ENCODE measurements at regions not wholly inside any gene's neighbourhood (a gene's known extent, or its start where the extent isn't known, plus 50 kb on each side); places are given as distances from the start of the nearest gene placed in this dataset.

DNA sequence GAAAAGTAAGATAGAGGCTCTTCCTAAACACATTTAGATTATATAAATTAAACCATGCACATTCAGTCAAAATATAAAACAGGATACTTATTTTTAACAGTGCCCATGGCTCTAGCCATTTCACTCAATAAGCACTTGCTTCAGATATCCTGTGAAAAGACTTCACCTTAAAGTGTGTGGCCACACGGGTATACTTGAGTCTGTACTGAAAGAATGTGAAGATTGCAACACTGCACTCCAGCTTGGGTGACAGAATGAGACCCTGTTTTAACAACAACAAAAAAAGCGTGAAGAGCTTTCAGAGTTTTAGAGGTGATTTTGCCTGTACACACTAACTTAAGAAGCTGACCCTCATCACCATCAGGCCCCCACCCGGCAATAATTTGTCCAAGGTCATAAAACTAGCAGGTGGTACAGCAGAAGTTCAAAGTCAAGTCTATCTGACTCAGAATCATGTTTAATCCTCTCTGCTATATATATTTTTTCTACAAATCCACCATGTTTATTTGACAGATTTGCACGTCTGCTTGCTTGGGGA is 203.5 kb upstream of the GUCY1A2 start:
- no peak for DNase-seq (ENCODE audit: low read depth)

DNA sequence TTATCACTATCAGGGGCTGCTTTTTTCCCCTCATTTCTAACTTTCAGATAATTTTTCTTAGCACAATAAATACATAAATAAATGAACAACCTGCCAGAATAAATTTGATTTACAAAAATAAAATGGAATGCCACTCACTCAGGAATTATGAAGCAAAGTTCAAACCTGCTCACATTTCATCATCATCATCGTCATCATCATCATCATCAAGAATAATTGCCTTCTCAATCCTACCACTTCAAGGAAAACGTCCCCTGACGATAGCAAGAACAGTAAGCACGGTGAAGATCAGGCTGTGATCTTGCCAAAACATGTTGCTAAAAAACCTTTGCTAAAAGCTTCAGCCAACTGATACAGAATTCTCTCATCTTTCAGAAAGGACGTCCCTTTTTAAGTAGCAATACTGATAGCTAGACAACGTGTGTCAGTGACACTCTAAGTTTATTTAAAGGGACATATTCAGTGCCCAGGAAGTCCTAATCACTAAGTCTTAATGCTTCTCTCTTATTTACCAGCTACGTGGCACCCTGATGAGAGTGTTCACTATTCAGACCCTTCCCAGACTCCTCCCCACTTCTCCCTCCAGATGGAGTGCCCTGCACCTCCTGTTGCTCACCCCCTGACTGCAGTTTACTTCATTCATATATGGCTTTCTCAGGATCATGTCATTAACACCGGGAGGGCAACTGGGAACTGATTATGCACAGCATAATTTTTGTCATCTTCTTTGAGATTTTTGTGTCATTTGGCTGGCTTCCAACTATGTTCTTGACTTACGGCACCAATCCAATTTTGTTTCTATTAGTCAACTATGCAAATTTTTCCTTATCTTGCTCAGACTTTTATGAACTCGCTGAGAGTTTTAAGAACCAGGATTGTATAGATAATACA is 200.1 kb upstream of the GUCY1A2 start:
- no peak for DNase-seq (ENCODE audit: low read depth)

GRCh38 chr11:107217444-107217843 is 199.2 kb upstream of the GUCY1A2 start:
- DNase-seq (ENCODE audit: low read depth), result no peak

GRCh38 chr11:107215010-107215409 is 196.7 kb upstream of the GUCY1A2 start:
- no peak for DNase-seq (ENCODE audit: low read depth)

GRCh38 chr11:107203656-107204055 is 185.4 kb upstream of the GUCY1A2 start:
- DNase-seq (ENCODE audit: low read depth), result no peak

GRCh38 chr11:107202241-107202640 is 184.0 kb upstream of the GUCY1A2 start:
- DNase-seq (ENCODE audit: low read depth), result no peak

GRCh38 chr11:107198490-107199007 is 180.3 kb upstream of the GUCY1A2 start:
- DNase-seq (ENCODE audit: low read depth), result no peak

DNA sequence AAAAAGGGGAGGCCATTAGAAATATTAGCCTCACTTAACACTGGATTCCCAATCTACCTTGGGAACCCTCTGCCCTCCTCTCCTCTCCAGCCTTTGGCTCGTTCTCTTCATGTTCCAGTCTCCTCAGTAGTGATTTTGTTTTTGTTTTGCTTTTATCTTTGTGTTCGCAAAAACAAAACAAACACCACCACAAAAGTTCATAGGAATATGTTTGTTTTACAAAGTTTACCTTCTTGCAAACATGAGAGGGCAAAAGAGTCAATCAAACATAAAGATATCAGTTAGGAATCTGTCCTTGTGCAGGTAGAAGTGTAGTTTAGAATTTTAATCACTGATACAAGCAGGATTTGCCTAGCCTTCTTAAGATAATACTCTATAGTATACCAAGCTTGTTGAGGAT is 179.7 kb upstream of the GUCY1A2 start:
- no peak for DNase-seq (ENCODE audit: low read depth)

DNA sequence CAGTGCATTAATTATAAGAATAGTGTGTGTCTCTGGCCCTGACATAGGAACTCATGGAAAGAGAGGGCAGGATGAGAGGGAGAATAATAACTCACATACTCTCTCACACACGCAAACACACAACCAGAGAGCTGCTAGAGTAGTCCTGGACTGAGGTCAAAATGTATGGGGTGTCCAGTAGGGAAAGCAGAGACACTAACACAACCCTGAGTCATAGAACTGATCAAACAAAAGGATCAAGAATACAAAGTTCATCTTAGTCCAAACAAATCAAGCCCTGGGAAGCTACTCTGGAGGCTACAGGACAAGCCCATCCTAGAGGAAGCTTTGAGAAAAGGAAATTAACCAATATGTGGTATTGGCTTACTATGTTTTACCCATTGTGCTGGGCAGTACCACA is 178.5 kb upstream of the GUCY1A2 start:
- DNase-seq (ENCODE audit: low read depth), result no peak

- no peak for DNase-seq (ENCODE audit: low read depth)
These were observed 166.7 kb upstream of the GUCY1A2 start for GRCh38 chr11:107184986-107185385.

DNA sequence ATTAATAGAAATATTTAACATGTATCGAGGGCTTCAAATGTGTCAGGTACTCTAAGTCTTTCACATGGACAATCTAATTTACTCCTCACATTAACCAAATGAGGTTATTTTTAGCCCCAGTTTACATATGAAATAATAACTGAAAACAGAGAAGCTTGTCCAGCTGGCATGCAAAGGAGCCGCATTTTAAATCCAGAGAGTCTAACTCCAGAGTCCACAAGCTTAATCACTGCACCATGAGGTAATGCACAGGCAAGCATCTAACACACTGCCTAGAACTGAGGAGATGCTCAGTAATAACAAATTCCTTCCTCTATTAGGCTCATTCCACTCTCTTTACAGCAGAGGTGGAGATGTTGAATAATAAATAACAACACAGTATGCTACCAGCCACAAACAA is 165.7 kb upstream of the GUCY1A2 start:
- DNase-seq (ENCODE audit: low read depth), result no peak

- DNase-seq (ENCODE audit: low read depth), result no peak
These were observed 164.7 kb upstream of the GUCY1A2 start for GRCh38 chr11:107182978-107183377.

DNA sequence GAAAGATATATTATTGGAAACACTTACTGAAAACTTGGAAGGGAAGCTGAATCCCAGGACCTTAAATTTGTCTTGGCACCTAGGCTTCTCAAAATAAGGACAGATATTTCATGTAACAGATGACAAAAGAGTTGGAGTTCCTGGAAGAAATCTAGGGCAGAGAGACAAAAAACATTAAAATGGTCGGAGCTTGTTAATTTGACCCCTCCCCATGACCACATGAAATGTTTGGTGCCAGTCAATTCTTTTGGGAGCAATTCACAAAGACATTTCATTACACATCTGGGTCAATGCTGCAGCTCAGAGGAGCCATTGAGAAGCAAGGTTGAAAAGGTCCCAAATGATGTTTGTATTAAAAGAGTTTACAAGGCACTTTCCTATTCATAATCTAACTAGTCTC is 162.0 kb upstream of the GUCY1A2 start:
- no peak for DNase-seq (ENCODE audit: low read depth)

DNA sequence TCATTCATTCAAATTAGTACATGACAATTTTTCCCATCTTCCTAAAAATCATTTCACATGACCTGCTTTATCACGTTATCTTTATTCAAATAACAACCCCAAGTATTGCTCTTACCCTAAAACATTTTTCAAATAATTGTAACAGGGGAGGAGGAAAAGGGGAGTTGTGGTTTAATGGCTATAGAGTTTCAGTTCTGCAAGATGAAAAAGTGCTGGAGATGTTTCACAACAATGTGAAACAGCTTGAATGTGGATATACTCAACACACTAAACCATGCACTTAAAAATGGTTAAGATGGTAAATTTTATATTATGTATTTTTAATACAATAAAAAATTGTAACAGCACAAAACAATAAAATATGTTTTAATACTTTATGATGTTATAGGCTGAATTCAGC is 161.6 kb upstream of the GUCY1A2 start:
- no peak for DNase-seq (ENCODE audit: low read depth)

GRCh38 chr11:107177106-107177477 is 158.8 kb upstream of the GUCY1A2 start:
- no peak for DNase-seq (ENCODE audit: low read depth)

DNA sequence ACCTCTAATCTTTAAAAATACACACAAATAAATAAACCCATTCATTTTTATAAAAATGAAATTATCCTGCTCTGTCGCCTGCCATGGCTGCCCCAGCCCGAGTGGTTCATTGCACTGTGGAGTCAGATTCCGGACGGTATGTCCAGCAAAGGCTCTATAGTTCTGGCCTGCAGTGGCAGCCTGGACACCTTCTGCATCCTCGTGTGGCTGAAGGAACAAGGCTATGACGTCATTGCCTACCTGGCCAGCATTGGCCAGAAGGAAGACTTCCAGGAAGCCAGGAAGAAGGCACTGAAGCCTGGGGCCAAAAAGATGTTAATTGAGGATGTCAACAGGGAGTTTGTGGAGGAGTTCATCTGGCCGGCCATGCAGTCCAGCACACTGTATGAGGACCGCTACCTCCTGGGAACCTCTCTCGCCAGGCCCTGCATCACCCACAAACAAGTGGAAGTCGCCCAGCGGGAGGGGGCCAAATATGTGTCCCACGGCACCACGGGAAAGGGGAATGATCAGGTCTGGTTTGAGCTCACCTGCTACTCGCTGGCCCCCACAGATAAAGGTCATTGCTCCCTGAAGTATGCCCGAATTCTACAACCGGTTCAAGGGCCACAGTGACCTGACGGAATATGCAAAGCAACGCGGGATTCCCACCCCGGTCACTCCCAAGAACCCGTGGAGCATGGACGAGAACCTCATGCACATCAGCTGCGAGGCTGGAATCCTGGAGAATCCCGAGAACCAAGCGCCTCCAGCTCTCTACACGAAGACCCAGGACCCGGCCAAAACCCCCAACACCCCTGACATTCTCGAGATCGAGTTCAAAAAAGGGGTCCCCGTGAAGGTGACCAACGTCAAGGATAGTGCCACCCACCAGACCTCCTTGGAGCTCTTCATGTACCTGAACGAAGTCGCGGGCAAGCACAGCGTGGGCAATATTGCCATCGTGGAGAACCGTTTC is 158.2 kb upstream of the GUCY1A2 start:
- no peak for DNase-seq (ENCODE audit: low read depth)

GRCh38 chr11:107174856-107175255 is 156.6 kb upstream of the GUCY1A2 start:
- DNase-seq (ENCODE audit: low read depth), result no peak

GRCh38 chr11:107172996-107173395 is 154.7 kb upstream of the GUCY1A2 start:
- no peak for DNase-seq (ENCODE audit: low read depth)

DNA sequence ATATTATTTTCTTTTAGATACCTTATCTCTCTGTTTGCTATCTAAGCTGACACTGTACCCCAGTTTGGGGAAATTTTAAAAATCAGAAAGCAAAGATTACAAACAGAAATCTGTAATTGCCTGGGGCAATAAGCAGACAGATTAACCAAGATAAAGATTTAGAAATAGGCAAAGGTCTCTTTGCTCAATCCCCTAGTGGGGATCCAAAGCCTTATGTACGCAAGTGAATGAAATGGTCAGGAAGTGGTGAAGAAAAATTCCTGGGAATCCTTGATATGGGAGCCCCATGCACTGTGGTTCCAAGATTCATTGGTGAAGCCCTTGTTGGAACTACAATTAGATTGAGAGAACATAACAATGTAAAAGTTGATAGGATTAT is 139.5 kb upstream of the GUCY1A2 start:
- DNase-seq (ENCODE audit: low read depth), result no peak

GRCh38 chr11:107157146-107157808 is 139.0 kb upstream of the GUCY1A2 start:
- DNase-seq (ENCODE audit: low read depth), result no peak

DNA sequence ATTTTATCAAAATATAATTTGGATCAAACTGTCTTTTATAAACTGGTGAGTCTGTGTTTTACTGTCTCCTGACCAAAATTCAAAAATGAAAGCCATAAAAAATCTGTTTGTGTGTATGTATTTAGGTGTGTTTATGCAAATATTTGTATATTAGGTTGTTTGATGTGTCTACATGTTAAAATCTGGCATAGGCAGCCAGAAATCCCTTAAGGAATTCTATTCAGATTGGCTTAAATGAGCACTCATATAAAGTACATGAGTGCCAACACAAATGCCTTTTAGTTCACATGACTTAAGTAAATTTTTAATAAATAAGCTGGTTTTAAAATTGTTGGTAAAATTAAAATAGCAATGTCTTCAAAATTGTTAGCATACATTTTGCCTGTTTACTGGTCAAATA is 133.3 kb upstream of the GUCY1A2 start:
- no peak for DNase-seq (ENCODE audit: low read depth)

GRCh38 chr11:107151158-107151557 is 132.9 kb upstream of the GUCY1A2 start:
- no peak for DNase-seq (ENCODE audit: low read depth)

Data from EH (cell line).